IMR-90 (cell line): ENCODE measurements at regions not wholly inside any gene's neighbourhood (a gene's known extent, or its start where the extent isn't known, plus 50 kb on each side); places are given as distances from the start of the nearest gene placed in this dataset.

Experiments used
- ATAC-seq: fragments of 200-7000 bp; cut with Tn5 transposase; 2 replicates; pipeline ENCODE4 v1.9.1; 2020; ENCODE audit warnings: low read depth, mild to moderate bottlenecking, moderate library complexity
- BruUV-seq: library from RNA; stranded (reverse); fragments of 400-500 nt; replicated peaks from 2 replicates; lab custom pipeline; 2021; lab: Mats Ljungman, UMichigan
- CTCF ChIA-PET: fragments of 300-600 bp; formaldehyde crosslinking; extraction: SDS; loops from one replicate; lab custom pipeline; 2021; ENCODE audit warnings: antibody characterized with exemption; lab: Yijun Ruan, JAX
- POLR2A ChIA-PET: fragments of 300-600 bp; sonication (Branson Sonifier 250); formaldehyde crosslinking; loops from one replicate; lab custom pipeline; 2022; ENCODE audit warnings: antibody characterized with exemption; ENCODE audit not compliant: unreplicated experiment; lab: Charles Lee
- DNase-seq: peaks from one replicate; pipeline ENCODE4 v3.0.0; 2013
- H2AFZ ChIP-seq: replicated peaks from 2 replicates; pipeline ENCODE3; 2013; ENCODE audit warnings: low read length, mild to moderate bottlenecking; ENCODE audit not compliant: poor library complexity
- H2AK5ac ChIP-seq: 2 replicates; pipeline ENCODE4 v1.6.1; 2013; ENCODE audit warnings: low read depth, low read length, inconsistent platforms
- H2AK9ac ChIP-seq: replicated peaks from 2 replicates; pipeline ENCODE3; 2013; ENCODE audit warnings: mild to moderate bottlenecking, low read depth, low read length, moderate library complexity; ENCODE audit not compliant: poor library complexity
- H2BK120ac ChIP-seq: 2 replicates; pipeline ENCODE4 v1.6.1; 2013; ENCODE audit warnings: low read depth, low read length, inconsistent platforms
- H2BK15ac ChIP-seq: 3 replicates; pipeline ENCODE4 v1.6.1; 2013; ENCODE audit warnings: low read depth, low read length, inconsistent platforms
- H2BK20ac ChIP-seq: 2 replicates; pipeline ENCODE4 v1.6.1; 2013; ENCODE audit warnings: low read depth, mild to moderate bottlenecking, inconsistent platforms, low read length, moderate library complexity
- H2BK5ac ChIP-seq: 2 replicates; pipeline ENCODE4 v1.6.1; 2013; ENCODE audit warnings: mild to moderate bottlenecking, low read depth, low read length, inconsistent platforms; ENCODE audit not compliant: poor library complexity, severe bottlenecking
- H3K14ac ChIP-seq: replicated peaks from 2 replicates; pipeline ENCODE4 v1.6.1; 2013; ENCODE audit warnings: low read depth, low read length, inconsistent platforms
- H3K18ac ChIP-seq: 2 replicates; pipeline ENCODE4 v1.6.1; 2013; ENCODE audit warnings: low read depth, low read length, control low read depth
- H3K23ac ChIP-seq: 2 replicates; pipeline ENCODE4 v1.6.1; 2013; ENCODE audit warnings: low read depth, low read length, inconsistent platforms
- H3K27ac ChIP-seq: 2 replicates; pipeline ENCODE4 v1.5.1; 2013; ENCODE audit warnings: mild to moderate bottlenecking, control low read depth, low read length; ENCODE audit not compliant: insufficient read depth
- H3K27me3 ChIP-seq: 2 replicates; pipeline ENCODE4 v1.6.1; 2013; ENCODE audit warnings: low read length; ENCODE audit not compliant: control insufficient read depth, insufficient read depth
- H3K36me3 ChIP-seq: 2 replicates; pipeline ENCODE4 v1.6.1; 2013; ENCODE audit warnings: low read length, mixed read lengths; ENCODE audit not compliant: control insufficient read depth, insufficient read depth
- H3K4ac ChIP-seq: 2 replicates; pipeline ENCODE4 v1.6.1; 2013; ENCODE audit warnings: low read depth, low read length, inconsistent platforms
- H3K4me1 ChIP-seq: 2 replicates; pipeline ENCODE4 v1.6.1; 2013; ENCODE audit warnings: low read length, mixed read lengths; ENCODE audit not compliant: control insufficient read depth, insufficient read depth
- H3K4me2 ChIP-seq: 2 replicates; pipeline ENCODE4 v1.6.1; 2013; ENCODE audit warnings: low read depth, mild to moderate bottlenecking, control low read depth, low read length, moderate library complexity
- H3K4me3 ChIP-seq: 2 replicates; pipeline ENCODE4 v1.5.1; 2013; ENCODE audit warnings: low read depth, mild to moderate bottlenecking, control low read depth, low read length, moderate library complexity; ENCODE audit not compliant: insufficient read depth
- H3K56ac ChIP-seq: 2 replicates; pipeline ENCODE4 v1.6.1; 2013; ENCODE audit warnings: low read length, inconsistent platforms; ENCODE audit not compliant: insufficient read depth; ENCODE audit errors: extremely low read depth
- H3K79me1 ChIP-seq, 2 experiments: 2 replicates each; pipeline ENCODE4 v1.6.1; 2013; ENCODE audit warnings: low read length in 2 of 2, inconsistent platforms in 1 of 2, low read depth in 1 of 2
- H3K9ac ChIP-seq: 2 replicates; pipeline ENCODE4 v1.6.1; 2013; ENCODE audit warnings: low read depth, low read length, control low read depth
- H3K9me1 ChIP-seq: 2 replicates; pipeline ENCODE4 v1.6.1; 2013; ENCODE audit warnings: low read length, inconsistent platforms; ENCODE audit not compliant: insufficient read depth
- H3K9me3 ChIP-seq: 2 replicates; pipeline ENCODE4 v1.6.1; 2013; ENCODE audit warnings: low read length; ENCODE audit not compliant: control insufficient read depth, insufficient read depth
- H4K20me1 ChIP-seq: 2 replicates; pipeline ENCODE4 v1.6.1; 2013; ENCODE audit warnings: low read length, inconsistent platforms; ENCODE audit not compliant: insufficient read depth
- H4K5ac ChIP-seq: 2 replicates; pipeline ENCODE4 v1.6.1; 2013; ENCODE audit warnings: mild to moderate bottlenecking, low read depth, low read length, control low read depth
- H4K8ac ChIP-seq, 2 experiments: 2 replicates each; pipeline ENCODE4 v1.6.1; 2013; ENCODE audit warnings: low read depth in 2 of 2, low read length in 2 of 2, control low read depth in 1 of 2, inconsistent platforms in 1 of 2
- H4K91ac ChIP-seq: 2 replicates; pipeline ENCODE4 v1.6.1; 2013; ENCODE audit warnings: low read depth, low read length, inconsistent platforms; ENCODE audit not compliant: insufficient read depth
- CHD1 ChIP-seq: IDR thresholded peaks from 2 replicates; pipeline ENCODE4 v1.6.1; 2012; ENCODE audit warnings: low read depth, low read length, improper control_type of control experiment
- FOS ChIP-seq: fragments of 150-350 bp; IDR thresholded peaks from 2 replicates; pipeline ENCODE4 v1.6.1; 2016; ENCODE audit warnings: low read depth, low read length
- MAZ ChIP-seq: IDR thresholded peaks from 2 replicates; pipeline ENCODE4 v1.6.1; 2012; ENCODE audit warnings: low read depth, mild to moderate bottlenecking, low read length, improper control_type of control experiment, moderate library complexity, borderline replicate concordance
- MXI1 ChIP-seq: IDR thresholded peaks from 2 replicates; pipeline ENCODE4 v1.6.1; 2012; ENCODE audit warnings: low read depth, mild to moderate bottlenecking, low read length, moderate library complexity, borderline replicate concordance
- POLR2A ChIP-seq: IDR thresholded peaks from 2 replicates; pipeline ENCODE4 v1.6.1; 2012; ENCODE audit warnings: mild to moderate bottlenecking, low read depth, low read length
- RAD21 ChIP-seq: IDR thresholded peaks from 2 replicates; pipeline ENCODE4 v1.6.1; 2012; ENCODE audit warnings: low read length, improper control_type of control experiment
- RCOR1 ChIP-seq: IDR thresholded peaks from 2 replicates; pipeline ENCODE4 v1.6.1; 2012; ENCODE audit warnings: mild to moderate bottlenecking, low read length, improper control_type of control experiment; ENCODE audit not compliant: insufficient replicate concordance
- RFX5 ChIP-seq: IDR thresholded peaks from 2 replicates; pipeline ENCODE4 v1.8.0; 2012; ENCODE audit warnings: low read depth, mild to moderate bottlenecking, low read length, moderate library complexity
- SMC3 ChIP-seq: fragments of 150-350 bp; IDR thresholded peaks from 2 replicates; pipeline ENCODE4 v1.6.1; 2016; ENCODE audit warnings: low read depth, mild to moderate bottlenecking, antibody characterized with exemption, low read length, moderate library complexity
- WGBS, 2 experiments: methylation state at CpG; one replicate each; pipeline versions ENCODE4 v1.1.5 to v1.1.7; 2013; ENCODE audit warnings: missing lambda C conversion rate in 2 of 2; ENCODE audit not compliant: insufficient read length in 1 of 2; ENCODE audit errors: extremely low coverage in 2 of 2; 5-methylcytosine and 5-hydroxymethylcytosine counted together
- dilution Hi-C: fragments of 300-500 bp; cut with HindIII; formaldehyde crosslinking; loops from one replicate; pipeline ENCODE4 v1.14.3; 2018; ENCODE audit warnings: low sequenced_read_pairs; ENCODE audit not compliant: unreplicated experiment
- in situ Hi-C: fragments of 300-500 bp; cut with MboI; formaldehyde crosslinking; loops from 3 replicates; pipeline ENCODE4 v1.14.3; 2019; ENCODE audit warnings: low sequenced_read_pairs, inconsistent platforms, mixed read lengths
- intact Hi-C: fragments of 100-400 bp; cut with micrococcal nuclease; formaldehyde crosslinking; loops from 2 replicates; pipeline ENCODE4 v1.10.0; 2022
- TF ChIP-seq, protein P1 (sequence below): fragments of 150-350 bp; IDR thresholded peaks from 2 replicates; pipeline ENCODE4 v1.6.1; 2017; ENCODE audit warnings: mild to moderate bottlenecking, antibody characterized with exemption, low read length, low read depth
- TF ChIP-seq, protein P2 (sequence below): fragments of 150-350 bp; IDR thresholded peaks from 2 replicates; pipeline ENCODE4 v1.6.1; 2016; ENCODE audit warnings: low read depth, mild to moderate bottlenecking, low read length, moderate library complexity, borderline replicate concordance
- TF ChIP-seq, protein P3 (sequence below): conservative IDR thresholded peaks from 2 replicates; pipeline ENCODE4 v1.5.1; 2012; ENCODE audit warnings: mild to moderate bottlenecking, low read depth, low read length, improper control_type of control experiment

DNA sequence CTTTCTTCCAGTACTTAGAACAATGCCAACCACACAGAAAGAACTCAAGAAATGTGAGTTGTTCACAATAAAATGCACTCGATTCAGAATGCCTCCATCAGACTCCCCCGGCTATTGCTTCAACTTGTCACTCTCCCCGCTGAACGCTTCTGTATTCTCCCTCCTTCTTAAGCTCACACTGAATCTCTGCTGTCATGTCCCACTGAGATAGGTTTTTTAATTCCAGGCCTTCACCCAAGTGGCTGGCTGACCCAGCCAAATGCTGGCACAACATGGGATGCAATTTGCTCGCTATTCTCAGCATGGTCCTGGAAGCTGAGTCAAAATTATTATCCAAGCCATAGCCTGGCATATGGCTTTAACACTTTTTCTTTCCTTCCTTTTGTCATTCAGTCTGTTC, 76.8 kb upstream of the SERP2 start:
- H2BK5ac ChIP-seq = no peak overlapping the region
- H3K4me1 ChIP-seq = peaks cover 14% of the 10 kb centered on the region
- no peak overlapping the region for H3K9ac ChIP-seq
- H3K23ac ChIP-seq = no peak overlapping the region
- peak overlapping the region; percentile 47; the same call in 1 of the 3 replicates for H2BK15ac ChIP-seq
- in situ Hi-C loops (no loop called here), dilution Hi-C loops (no loop called here), intact Hi-C loops (no loop called here)
- no peak for DNase-seq
- H2AK5ac ChIP-seq = no peak overlapping the region
- H4K5ac ChIP-seq = no peak overlapping the region
- no peak overlapping the region for H3K4me2 ChIP-seq
- H2AK9ac ChIP-seq = no peak overlapping the region
- H3K4me3 ChIP-seq = no peak overlapping the region
- H3K4ac ChIP-seq = no peak overlapping the region
- ChIA-PET POLR2A (no interaction called here), CTCF (no interaction called here)
- H2AFZ ChIP-seq = no peak overlapping the region
- no peak overlapping the region for H4K8ac ChIP-seq
- no peaks in the 10 kb centered on the region for H3K27me3 ChIP-seq
- no peak overlapping the region for H3K56ac ChIP-seq
- ATAC-seq = no peak
- H4K20me1 ChIP-seq = 0 out of 2 replicates have a peak, but pooled peaks cover 3% of the 10 kb centered on the region
- no peak overlapping the region; the same call in 1 of the 2 replicates for H2BK20ac ChIP-seq
- WGBS, 2 experiments = 83% methylated on average over 1 of the region's 5 CpGs; no CpG with 5 or more reads in 1 of the 2 experiments
- no peak overlapping the region for H3K14ac ChIP-seq
- no peak overlapping the region for H3K18ac ChIP-seq
- H3K79me1 ChIP-seq = no peaks in the 10 kb centered on the region
- H2BK120ac ChIP-seq = no peak overlapping the region
- H4K91ac ChIP-seq = no peak overlapping the region
- peaks cover 12% of the 10 kb centered on the region for H3K9me1 ChIP-seq
- H3K9me3 ChIP-seq = no peaks in the 10 kb centered on the region
- no peak overlapping the region for H3K27ac ChIP-seq
- H3K36me3 ChIP-seq = no peaks in the 10 kb centered on the region
- BruUV-seq = no TSS peak
- TF ChIP-seq FOS (no peak), SMC3 (no peak), RCOR1 (no peak), RFX5 (no peak), MAZ (no peak), MXI1 (no peak), CHD1 (no peak), RAD21 (no peak), POLR2A (no peak)
- TF ChIP-seq, protein P1, sequence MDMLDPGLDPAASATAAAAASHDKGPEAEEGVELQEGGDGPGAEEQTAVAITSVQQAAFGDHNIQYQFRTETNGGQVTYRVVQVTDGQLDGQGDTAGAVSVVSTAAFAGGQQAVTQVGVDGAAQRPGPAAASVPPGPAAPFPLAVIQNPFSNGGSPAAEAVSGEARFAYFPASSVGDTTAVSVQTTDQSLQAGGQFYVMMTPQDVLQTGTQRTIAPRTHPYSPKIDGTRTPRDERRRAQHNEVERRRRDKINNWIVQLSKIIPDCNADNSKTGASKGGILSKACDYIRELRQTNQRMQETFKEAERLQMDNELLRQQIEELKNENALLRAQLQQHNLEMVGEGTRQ = no peak
- TF ChIP-seq, protein P2, sequence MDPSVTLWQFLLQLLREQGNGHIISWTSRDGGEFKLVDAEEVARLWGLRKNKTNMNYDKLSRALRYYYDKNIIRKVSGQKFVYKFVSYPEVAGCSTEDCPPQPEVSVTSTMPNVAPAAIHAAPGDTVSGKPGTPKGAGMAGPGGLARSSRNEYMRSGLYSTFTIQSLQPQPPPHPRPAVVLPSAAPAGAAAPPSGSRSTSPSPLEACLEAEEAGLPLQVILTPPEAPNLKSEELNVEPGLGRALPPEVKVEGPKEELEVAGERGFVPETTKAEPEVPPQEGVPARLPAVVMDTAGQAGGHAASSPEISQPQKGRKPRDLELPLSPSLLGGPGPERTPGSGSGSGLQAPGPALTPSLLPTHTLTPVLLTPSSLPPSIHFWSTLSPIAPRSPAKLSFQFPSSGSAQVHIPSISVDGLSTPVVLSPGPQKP = no peak
- TF ChIP-seq, protein P3, sequence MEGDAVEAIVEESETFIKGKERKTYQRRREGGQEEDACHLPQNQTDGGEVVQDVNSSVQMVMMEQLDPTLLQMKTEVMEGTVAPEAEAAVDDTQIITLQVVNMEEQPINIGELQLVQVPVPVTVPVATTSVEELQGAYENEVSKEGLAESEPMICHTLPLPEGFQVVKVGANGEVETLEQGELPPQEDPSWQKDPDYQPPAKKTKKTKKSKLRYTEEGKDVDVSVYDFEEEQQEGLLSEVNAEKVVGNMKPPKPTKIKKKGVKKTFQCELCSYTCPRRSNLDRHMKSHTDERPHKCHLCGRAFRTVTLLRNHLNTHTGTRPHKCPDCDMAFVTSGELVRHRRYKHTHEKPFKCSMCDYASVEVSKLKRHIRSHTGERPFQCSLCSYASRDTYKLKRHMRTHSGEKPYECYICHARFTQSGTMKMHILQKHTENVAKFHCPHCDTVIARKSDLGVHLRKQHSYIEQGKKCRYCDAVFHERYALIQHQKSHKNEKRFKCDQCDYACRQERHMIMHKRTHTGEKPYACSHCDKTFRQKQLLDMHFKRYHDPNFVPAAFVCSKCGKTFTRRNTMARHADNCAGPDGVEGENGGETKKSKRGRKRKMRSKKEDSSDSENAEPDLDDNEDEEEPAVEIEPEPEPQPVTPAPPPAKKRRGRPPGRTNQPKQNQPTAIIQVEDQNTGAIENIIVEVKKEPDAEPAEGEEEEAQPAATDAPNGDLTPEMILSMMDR = no peak
